H1 (cell line): ENCODE measurements at regions not wholly inside any gene's neighbourhood (a gene's known extent, or its start where the extent isn't known, plus 50 kb on each side); places are given as distances from the start of the nearest gene placed in this dataset.

Experiments used
- BCL11A ChIP-seq, 2 experiments: IDR thresholded peaks; one replicate each; pipeline ENCODE4 v1.6.1; 2011; ENCODE audit warnings: low read depth in 2 of 2, low read length in 2 of 2, mild to moderate bottlenecking in 2 of 2
- HDAC6 ChIP-seq: IDR thresholded peaks from one replicate; pipeline ENCODE4 v1.7.1; 2012; ENCODE audit warnings: low read depth, mild to moderate bottlenecking, inconsistent platforms, low read length, moderate library complexity
- TF ChIP-seq, protein P1 (sequence below): fragments of 300-600 bp; sonication (generic); IDR thresholded peaks from 2 replicates; pipeline ENCODE4 v1.7.1; 2012; ENCODE audit warnings: low read length, moderate library complexity, mild to moderate bottlenecking, inconsistent platforms; ENCODE audit not compliant: insufficient replicate concordance

DNA sequence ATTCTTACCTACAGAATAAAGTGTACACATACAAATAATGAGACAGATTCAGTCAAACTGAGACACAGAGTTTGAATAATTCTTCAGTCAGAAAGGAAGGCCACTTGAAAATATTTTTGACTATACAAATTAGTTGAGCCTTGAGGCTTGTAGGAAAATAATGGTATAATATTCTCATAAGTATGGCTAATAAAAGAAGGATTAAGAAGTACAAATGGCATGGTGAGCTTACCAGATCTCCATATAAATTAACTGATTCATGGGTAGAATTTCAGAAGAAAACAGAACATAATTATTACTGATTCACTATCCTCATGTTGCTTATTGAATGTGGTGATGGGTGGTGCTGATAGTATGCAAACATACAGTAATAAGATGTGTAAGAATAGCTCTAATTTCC lies 401.1 kb downstream of the PCDH18 start (continued):
- TF ChIP-seq, protein P1, sequence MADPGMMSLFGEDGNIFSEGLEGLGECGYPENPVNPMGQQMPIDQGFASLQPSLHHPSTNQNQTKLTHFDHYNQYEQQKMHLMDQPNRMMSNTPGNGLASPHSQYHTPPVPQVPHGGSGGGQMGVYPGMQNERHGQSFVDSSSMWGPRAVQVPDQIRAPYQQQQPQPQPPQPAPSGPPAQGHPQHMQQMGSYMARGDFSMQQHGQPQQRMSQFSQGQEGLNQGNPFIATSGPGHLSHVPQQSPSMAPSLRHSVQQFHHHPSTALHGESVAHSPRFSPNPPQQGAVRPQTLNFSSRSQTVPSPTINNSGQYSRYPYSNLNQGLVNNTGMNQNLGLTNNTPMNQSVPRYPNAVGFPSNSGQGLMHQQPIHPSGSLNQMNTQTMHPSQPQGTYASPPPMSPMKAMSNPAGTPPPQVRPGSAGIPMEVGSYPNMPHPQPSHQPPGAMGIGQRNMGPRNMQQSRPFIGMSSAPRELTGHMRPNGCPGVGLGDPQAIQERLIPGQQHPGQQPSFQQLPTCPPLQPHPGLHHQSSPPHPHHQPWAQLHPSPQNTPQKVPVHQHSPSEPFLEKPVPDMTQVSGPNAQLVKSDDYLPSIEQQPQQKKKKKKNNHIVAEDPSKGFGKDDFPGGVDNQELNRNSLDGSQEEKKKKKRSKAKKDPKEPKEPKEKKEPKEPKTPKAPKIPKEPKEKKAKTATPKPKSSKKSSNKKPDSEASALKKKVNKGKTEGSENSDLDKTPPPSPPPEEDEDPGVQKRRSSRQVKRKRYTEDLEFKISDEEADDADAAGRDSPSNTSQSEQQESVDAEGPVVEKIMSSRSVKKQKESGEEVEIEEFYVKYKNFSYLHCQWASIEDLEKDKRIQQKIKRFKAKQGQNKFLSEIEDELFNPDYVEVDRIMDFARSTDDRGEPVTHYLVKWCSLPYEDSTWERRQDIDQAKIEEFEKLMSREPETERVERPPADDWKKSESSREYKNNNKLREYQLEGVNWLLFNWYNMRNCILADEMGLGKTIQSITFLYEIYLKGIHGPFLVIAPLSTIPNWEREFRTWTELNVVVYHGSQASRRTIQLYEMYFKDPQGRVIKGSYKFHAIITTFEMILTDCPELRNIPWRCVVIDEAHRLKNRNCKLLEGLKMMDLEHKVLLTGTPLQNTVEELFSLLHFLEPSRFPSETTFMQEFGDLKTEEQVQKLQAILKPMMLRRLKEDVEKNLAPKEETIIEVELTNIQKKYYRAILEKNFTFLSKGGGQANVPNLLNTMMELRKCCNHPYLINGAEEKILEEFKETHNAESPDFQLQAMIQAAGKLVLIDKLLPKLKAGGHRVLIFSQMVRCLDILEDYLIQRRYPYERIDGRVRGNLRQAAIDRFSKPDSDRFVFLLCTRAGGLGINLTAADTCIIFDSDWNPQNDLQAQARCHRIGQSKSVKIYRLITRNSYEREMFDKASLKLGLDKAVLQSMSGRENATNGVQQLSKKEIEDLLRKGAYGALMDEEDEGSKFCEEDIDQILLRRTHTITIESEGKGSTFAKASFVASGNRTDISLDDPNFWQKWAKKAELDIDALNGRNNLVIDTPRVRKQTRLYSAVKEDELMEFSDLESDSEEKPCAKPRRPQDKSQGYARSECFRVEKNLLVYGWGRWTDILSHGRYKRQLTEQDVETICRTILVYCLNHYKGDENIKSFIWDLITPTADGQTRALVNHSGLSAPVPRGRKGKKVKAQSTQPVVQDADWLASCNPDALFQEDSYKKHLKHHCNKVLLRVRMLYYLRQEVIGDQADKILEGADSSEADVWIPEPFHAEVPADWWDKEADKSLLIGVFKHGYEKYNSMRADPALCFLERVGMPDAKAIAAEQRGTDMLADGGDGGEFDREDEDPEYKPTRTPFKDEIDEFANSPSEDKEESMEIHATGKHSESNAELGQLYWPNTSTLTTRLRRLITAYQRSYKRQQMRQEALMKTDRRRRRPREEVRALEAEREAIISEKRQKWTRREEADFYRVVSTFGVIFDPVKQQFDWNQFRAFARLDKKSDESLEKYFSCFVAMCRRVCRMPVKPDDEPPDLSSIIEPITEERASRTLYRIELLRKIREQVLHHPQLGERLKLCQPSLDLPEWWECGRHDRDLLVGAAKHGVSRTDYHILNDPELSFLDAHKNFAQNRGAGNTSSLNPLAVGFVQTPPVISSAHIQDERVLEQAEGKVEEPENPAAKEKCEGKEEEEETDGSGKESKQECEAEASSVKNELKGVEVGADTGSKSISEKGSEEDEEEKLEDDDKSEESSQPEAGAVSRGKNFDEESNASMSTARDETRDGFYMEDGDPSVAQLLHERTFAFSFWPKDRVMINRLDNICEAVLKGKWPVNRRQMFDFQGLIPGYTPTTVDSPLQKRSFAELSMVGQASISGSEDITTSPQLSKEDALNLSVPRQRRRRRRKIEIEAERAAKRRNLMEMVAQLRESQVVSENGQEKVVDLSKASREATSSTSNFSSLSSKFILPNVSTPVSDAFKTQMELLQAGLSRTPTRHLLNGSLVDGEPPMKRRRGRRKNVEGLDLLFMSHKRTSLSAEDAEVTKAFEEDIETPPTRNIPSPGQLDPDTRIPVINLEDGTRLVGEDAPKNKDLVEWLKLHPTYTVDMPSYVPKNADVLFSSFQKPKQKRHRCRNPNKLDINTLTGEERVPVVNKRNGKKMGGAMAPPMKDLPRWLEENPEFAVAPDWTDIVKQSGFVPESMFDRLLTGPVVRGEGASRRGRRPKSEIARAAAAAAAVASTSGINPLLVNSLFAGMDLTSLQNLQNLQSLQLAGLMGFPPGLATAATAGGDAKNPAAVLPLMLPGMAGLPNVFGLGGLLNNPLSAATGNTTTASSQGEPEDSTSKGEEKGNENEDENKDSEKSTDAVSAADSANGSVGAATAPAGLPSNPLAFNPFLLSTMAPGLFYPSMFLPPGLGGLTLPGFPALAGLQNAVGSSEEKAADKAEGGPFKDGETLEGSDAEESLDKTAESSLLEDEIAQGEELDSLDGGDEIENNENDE, result no peak
- no peak for TF ChIP-seq BCL11A (IDR thresholded peaks at IDR 0.05; ENCODE audit: low read depth in 2 of 2, low read length in 2 of 2)
- TF ChIP-seq HDAC6, result no peak
- TF ChIP-seq, all 59 proteins: peak for 0
